GM21423 (cell line): ENCODE measurements at regions not wholly inside any gene's neighbourhood (a gene's known extent, or its start where the extent isn't known, plus 50 kb on each side); places are given as distances from the start of the nearest gene placed in this dataset.
"Not testable (repeated sequence)": the region's sequence is repeated elsewhere in the genome, so short reads cannot be mapped to it uniquely, and the experiment has no call there.

Source experiments
- ATAC-seq: cut with Tn5 transposase; IDR thresholded peaks from one replicate; pipeline ENCODE4 v1.9.1; 2021; ENCODE audit warnings: mild to moderate bottlenecking, moderate library complexity; ENCODE audit not compliant: unreplicated experiment

DNA sequence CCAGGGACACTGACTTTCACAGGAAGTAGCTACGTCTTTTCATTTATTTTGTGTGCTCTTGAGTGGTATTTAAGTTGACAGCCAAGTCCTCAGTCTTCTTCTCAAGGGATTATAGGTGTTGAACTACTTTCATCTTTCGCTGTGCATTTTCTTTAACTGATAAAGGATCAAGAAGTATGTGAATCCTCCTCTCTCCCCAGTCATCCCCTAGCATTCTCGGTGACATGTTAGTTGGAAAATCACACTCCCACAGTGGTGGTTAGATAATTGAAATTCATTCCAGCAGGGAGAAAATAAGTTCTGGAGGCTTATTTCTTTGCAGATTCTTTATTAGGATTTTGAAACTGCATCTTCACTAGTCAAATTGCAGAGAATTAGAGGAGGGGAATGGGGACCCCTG is 569.4 kb downstream of the MEI4 start:
- ATAC-seq: no peak

DNA sequence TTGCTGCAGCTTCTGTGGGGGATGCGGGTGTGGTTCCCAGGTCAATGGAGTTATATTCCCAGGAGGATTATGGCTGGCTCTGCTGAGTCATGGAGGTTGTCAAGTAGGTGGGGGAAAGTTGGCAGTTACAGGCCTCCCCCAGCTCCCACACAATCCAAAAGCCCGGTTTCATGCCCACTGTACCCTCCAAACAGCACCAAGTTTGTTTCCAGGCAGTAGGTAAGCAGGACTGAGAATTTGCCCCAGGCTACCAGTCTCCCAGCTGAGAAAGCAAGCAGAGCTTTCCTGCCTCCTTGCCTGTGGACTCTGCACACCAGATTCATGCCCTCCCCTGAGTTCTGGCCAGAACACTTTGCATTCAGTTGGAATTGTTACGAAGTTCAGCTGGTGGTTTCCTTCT is 578.2 kb downstream of the MEI4 start:
- no peak for ATAC-seq

DNA sequence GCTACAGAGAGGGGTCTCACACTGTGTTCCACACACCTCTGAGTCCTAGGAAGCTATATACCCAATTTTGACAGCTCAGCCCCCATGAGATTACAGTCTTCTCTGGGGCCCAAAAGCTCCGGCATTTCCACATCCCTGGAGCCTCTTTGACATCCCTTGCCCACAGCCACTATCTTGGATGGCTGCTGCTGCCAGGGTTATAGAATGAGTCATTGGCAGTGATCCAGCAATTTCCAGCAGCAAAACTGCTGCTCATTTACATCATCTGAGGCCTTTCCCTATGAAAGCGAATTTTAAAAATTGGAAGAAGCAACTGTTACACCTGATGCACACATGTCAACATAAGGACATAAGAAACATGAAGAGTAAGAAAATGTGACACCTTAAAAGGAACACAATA is 590.7 kb downstream of the MEI4 start:
- ATAC-seq: no peak

DNA sequence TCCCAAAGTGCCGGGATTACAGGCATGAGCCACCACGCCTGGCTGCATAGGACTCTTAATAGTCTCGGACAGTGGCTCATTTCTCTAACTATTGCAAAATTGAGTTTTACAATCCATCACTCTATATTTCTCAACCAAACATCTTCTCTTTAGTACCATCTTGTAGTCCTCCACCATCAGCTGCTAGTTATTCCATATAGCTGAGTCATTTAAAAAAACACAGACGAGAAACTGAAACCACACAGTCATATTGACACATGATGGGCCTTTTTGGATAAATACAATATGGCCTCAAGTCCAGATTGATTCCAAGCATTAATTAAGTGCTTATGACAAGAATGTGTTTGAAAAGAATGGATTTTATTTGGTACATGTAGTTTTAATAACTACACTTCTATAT is 599.1 kb downstream of the MEI4 start:
- no peak for ATAC-seq

DNA sequence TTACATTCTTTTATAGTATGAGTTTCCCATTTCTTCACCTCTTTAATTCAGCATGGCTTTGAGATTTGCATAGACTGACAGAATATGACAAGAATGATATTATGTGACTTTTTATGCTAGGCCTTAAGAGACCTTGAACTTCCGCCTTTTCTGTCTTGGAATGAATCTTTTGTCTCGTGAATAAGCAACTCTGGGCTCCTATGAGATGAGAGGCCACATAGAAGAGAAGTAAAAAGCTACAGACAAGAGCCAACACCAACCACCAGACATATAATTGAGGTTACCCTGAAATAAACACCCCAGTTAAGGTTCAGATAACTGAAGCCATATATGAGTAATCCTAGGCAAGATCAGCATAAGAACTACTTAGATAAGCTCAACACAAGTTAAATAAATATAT is 600.8 kb downstream of the MEI4 start:
- ATAC-seq: no peak

DNA sequence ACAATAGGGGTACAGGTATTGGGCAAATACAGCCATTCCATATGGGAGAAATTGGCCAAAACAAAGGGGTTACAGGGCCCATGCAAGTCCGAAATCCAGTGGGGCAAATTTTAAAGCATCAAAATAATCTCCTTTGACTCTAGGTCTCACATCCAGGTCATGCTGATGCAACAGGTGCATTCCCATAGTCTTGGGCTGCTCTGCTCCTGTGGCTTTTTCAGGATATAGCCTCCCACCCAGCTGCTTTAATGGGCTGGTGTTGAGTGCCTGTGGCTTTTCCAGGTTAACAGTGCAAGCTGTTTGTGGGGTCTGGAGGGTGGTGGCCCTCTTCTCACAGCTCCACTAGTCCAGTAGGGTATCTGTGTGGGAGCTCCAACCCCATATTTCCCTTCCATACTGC is 607.1 kb downstream of the MEI4 start:
- no peak for ATAC-seq

DNA sequence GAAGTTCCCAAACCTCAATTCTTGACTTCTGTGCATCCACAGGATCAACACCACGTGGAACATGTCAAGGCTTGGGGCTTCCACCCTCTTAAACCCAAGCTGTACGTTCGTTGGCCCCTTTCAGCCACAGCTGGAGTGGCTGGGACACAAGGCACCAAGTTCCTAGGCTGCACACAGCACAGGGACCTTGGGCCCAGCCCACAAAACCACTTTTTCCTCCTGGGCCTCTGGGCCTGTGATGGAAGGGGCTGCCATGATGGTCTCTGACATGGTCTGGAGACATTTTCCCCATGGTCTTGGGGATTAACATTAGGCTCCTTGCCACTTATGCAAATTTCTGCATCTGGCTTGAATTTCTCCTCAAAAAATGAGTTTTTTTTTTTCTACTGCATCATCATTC is 606.9 kb upstream of the IRAK1BP1 start:
- ATAC-seq: not testable (repeated sequence)

DNA sequence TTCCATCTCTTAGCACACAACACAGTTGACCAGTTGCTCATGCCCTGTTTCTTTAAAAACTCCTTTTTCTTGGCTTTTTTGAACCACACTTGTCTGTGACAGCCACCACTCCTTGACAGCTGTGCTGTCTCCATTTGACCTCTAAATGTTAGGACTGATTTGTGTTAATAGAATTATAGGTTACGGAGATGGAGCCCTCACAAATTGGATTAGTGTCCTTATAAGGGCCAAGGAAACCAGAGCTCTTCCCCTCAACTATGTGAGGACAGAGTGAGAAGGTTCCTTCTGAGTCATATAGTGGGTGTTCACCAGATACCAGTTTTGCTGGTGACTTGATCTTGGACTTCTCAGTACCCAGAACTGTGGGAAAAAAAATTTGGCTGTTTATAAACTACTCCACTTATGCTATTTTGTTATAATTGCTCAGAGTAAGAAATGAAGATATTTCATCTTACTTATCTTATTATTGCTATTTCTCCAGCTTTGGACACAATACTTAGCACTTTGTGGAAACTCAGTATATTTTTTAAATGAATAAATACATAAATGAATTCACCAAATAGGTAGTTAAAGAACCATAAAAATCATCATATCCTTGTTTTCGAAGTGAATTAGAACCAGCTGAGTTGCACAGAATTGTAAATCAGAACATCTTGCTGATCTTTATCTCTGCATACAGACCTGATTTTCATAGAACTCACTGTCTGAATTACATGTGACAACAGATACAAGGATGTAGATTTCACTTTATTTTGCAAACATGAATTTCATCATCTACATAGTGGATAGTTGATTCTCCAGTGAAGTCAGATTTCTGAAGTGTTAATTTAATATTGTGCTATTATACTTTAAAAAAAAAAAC is 598.5 kb upstream of the IRAK1BP1 start:
- ATAC-seq: no peak

DNA sequence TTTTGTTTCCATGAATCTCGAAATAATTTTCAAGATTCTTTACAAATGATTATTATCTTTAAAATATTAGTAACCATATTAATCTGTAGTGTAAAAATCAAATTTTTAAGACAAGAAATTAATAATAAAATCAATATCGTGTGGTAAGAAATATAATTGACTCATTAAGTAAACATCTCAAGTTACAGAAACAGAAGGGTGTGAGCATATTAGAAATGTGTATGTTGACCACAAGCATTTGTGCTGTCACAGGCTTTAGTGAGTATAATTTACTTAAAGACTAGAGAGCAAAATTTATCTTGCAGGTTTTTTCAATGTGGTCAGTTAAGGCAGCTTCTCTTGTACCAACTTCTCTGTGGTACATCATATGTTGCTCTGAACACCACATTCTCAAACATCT is 566.5 kb upstream of the IRAK1BP1 start:
- no peak for ATAC-seq

DNA sequence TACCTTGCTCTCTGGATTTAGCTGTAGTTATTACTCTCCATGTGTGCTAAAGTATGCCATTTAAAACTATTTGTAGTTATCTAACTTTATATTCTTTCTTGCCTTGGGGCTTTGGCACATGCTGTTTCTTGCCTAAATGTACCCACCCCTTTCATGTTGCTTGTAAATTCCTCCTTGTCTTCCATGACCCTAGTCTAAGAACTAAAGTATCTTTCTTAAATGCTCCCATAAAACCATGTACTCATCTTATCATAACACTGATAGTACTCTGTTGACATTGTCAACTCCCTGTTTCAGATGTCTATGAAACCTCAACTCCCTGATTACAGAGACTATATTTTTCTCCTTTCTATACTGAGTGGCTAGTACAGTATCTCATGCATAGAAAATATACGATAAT is 564.9 kb upstream of the IRAK1BP1 start:
- no peak for ATAC-seq

DNA sequence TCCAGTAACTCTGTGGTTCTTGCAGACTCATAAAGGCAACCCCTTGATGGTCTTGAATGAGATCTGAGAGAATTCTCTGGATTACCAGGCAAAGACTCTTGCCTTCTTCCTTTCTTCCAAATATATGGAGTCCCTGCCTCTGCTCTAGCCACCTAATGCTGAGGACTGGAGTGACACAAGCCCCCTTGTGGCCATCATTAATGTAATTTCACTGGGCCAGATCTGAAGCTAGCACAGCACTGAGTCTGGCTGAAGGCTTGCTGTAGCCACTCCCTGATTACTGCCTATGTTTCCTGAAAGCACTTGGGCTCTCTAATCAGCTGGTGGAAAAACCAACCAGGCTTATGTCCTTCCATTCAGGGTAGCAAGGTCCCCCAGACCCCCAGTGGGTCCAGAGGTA is 559.3 kb upstream of the IRAK1BP1 start:
- ATAC-seq: no peak

DNA sequence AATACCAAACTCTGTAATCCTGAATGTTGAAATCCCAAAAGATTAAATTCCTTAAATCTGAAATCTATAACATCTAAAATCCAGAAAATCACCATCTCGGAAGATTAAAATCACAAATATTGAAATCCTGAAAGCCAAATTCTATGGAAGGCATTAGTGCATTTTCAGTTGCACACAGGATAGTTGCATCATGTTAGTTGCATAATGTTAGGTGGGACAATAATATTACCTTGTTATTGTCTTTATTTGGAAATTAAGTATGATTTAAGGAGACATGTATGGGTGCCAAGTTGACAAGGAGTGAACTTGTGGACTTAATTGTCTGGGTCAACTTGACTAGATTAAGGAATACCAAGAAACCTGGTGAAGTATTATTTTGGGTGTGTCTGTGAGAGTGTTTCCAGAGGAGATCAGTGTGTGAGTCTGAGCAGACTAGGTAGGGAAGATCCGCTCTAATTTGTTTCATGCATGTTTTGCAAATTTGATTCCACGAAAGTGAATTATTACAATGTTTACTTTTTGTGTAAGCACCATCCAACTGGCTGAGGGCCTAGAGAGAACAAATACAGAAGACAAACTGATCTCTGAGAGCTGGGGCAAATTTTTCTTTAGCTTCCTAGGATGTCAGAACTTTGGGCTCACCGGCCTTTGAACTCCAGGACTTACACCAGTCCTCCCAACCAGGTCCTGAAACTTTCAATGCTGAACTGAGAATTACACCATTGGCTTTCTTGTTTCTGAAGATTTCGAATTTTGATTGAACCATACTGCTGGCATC is 545.1 kb upstream of the IRAK1BP1 start:
- ATAC-seq: no peak

DNA sequence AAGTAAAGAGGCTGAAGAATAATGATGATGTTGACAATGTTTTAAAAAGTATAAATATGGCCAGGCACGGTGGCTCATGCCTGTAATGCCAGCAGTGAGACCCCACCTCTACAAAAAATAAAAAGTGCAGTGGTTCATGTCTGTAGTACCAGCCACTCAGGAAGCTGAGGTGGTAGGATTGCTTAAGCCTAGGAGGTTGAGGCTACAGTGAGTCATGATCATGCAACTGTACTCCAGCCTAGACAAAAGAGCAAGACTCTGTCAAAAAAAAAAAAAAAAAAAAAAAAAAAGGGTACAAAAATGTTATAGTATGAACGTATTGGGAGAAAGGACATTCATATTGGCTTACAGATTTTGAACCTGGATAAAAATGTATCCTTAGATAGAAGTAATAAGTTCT is 543.1 kb upstream of the IRAK1BP1 start:
- ATAC-seq: no peak

DNA sequence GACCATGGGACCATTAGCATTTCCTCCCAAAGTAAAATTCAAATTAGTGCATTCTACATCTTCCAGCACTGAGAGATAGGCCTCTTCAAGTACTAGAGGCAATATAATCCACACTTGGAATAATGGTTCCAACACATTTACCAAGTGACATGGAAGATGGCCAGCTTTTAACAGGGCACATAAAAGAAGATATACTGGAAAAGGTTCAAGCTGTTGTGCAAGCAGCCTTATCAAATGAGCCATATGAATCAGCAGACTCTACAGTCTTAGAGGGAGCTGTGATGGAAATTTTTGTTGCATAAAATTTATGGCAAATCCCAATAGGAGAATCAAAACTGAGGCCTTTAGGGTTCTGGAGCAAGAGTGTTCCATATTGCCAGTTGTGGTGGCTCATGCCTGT is 526.6 kb upstream of the IRAK1BP1 start:
- no peak for ATAC-seq

DNA sequence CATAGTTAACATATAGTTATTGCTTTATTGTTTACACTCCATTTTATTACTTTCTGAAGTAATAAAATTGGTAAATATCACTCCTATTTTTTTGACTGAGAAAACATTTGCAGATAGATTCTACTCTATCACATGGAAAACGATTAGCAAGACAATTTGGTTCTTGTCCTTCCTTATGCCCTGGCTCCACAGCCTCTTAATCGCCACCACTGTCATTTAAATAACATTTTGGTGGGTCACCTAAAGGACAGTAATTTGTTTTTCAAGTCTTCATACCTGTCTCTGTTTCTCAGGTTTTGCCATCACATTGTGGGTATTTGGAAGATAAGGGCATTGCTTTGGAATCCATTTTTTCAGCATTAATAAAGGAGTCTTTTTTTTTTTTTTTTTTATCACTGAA is 521.5 kb upstream of the IRAK1BP1 start:
- ATAC-seq: no peak

DNA sequence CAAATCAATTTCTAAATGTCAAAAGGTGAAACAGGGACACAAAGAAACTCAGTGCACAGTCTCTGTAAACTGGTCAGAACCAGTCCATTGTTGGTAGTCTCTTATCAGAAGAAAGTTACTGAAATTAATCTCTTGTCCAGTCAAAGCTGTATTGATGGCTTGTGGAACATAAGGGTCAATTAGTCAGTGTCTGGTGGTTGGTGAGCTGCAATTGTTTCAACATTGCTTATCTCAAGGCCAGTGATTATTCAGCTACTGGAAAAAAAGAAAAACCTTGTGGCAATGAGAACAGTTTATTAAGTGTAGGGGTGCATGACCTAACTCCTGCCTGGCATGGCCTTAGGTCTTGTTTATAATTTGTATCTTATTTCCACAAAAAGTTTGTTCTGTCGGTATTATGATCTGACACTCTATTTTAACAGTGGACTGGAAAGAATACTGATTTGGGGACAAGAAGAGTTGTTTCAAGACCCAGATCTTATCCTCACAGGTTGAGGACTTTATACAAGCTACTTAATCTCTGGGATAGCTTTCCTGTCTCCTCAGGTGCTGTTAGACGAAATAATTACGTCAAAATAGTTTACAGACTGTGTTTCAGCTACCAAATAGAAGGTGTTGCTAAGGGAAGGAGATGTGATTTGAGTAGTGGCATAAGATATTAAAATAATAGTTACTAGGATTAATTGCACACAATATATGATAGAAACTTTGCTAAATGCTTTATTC is 520.0 kb upstream of the IRAK1BP1 start:
- ATAC-seq: no peak

DNA sequence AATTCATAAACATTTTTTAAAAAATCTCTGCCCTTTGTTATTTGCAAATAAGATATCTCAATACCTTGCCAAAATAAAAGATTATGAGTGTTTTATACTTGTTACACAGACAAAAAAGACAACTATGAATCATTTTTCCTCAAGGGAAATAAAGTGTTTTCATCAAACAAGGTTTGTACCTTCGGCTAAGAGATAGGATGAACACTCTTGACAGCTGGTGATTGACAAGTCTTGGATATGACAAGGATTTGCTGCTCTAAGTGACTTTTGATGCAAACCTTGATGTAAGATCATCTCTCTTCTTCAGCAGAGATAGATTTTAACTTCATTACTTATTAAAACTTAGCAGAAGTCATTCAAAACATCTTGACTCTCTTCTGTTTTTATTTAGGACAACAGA is 514.3 kb upstream of the IRAK1BP1 start:
- ATAC-seq: no peak

DNA sequence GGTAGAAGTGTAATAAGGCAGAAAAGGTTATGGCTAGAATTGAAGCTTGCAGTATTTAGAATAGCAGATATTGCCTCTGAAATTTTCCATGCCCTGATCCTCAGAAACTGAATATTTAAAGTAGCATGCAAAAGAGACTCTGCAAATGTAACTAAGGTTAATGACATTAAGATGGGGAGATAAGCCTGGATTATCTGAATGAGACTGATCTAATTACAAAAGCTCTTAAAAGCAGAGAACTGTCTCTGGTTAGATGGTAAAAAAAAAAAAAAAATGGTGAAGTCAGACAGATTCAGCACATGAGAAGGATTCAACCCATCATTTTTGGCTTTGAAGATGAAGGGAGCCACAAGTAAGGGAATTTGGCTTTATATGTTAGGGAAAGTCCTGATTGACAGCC is 503.7 kb upstream of the IRAK1BP1 start:
- ATAC-seq: no peak

DNA sequence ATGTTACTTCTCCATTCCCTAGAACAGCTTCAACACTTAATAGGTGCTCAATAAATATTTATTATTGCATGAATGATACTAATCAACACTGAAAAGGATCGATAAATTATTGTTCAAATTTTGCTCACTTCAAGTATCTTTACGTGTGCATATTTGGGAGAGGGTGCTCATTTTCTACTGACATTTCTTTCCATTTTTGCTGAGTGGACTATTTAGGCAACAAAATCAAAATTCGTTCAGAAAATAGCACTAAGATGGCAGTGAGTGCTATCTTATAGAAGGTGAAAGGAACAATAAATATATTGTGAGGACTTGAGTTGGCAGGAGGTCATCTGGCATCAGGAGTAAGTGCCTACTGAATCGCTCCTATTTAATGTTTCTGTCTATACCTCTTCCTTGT is 501.9 kb upstream of the IRAK1BP1 start:
- ATAC-seq: no peak

DNA sequence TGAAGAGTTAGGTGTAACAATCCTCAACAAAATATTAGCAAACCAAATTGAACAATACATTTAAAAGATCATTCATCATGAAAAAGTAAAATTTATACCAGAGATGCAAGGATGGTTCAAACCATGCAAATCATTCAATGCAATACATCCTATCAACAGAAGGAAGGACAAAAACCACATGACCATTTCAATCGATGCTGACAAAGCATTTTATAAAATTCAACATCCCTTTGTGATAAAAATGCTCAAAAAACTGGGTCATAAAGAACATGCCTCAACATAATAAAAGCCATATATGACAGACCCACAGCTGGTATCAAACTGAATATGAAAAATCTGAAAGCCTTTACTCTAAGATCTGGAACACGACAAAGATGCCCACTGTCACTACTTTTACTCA is 490.3 kb upstream of the IRAK1BP1 start:
- no peak for ATAC-seq

DNA sequence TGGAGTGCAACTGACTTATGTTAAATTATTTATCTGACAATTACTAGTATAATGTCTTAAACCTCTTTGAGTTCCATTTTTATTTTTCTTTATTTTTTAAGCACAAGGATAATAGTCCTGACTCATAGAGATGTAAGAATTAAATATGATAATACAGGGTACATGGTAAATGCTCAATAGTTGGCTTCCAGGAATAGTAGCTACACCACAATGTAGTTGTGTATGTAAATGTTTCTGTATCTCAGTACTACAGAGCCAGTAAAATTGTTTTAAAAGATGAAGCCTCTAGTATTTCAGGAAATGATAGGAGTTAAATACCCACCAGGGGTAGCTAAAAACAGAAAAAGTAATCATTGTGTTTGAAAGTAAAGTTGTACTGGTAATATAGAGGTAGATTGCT is 487.4 kb upstream of the IRAK1BP1 start:
- no peak for ATAC-seq

DNA sequence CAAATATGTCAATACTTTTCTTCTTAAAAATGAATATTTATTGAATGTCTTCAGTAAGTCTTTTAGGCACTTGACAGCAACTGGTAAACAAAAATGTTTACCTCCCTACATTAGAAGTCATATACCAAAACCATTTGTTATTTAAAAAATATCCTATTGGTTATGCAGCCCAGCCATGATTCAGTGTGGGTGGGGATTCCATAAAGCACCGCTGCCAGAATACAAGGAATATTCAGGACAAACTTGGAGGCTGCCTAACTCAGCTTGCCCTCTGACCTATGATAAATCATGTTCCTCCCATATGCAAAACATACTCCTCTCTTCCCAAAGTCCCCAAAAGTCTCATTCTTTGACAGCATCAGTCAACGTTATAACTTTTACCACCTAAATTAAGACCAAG is 486.8 kb upstream of the IRAK1BP1 start:
- ATAC-seq: no peak
